IMR-90 (cell line): ENCODE measurements at regions not wholly inside any gene's neighbourhood (a gene's known extent, or its start where the extent isn't known, plus 50 kb on each side); places are given as distances from the start of the nearest gene placed in this dataset.

Experiments
- BHLHE40 ChIP-seq: fragments of 150-350 bp; IDR thresholded peaks from 2 replicates; pipeline ENCODE4 v1.6.1; 2016; ENCODE audit warnings: mild to moderate bottlenecking, low read depth, low read length
- CHD1 ChIP-seq: IDR thresholded peaks from 2 replicates; pipeline ENCODE4 v1.6.1; 2012; ENCODE audit warnings: low read depth, low read length, improper control_type of control experiment
- CTCF ChIP-seq: conservative IDR thresholded peaks from 2 replicates; pipeline ENCODE4 v1.5.1; 2012; ENCODE audit warnings: mild to moderate bottlenecking, low read depth, low read length, improper control_type of control experiment
- ELK1 ChIP-seq: fragments of 150-350 bp; IDR thresholded peaks from 2 replicates; pipeline ENCODE4 v1.6.1; 2016; ENCODE audit warnings: low read depth, mild to moderate bottlenecking, low read length, moderate library complexity, borderline replicate concordance
- MAFK ChIP-seq: IDR thresholded peaks from 2 replicates; pipeline ENCODE4 v1.6.1; 2012; ENCODE audit warnings: low read depth, low read length, improper control_type of control experiment
- MAZ ChIP-seq: IDR thresholded peaks from 2 replicates; pipeline ENCODE4 v1.6.1; 2012; ENCODE audit warnings: low read depth, mild to moderate bottlenecking, low read length, improper control_type of control experiment, moderate library complexity, borderline replicate concordance
- MXI1 ChIP-seq: IDR thresholded peaks from 2 replicates; pipeline ENCODE4 v1.6.1; 2012; ENCODE audit warnings: low read depth, mild to moderate bottlenecking, low read length, moderate library complexity, borderline replicate concordance
- POLR2A ChIP-seq: IDR thresholded peaks from 2 replicates; pipeline ENCODE4 v1.6.1; 2012; ENCODE audit warnings: mild to moderate bottlenecking, low read depth, low read length
- RAD21 ChIP-seq: IDR thresholded peaks from 2 replicates; pipeline ENCODE4 v1.6.1; 2012; ENCODE audit warnings: low read length, improper control_type of control experiment
- RCOR1 ChIP-seq: IDR thresholded peaks from 2 replicates; pipeline ENCODE4 v1.6.1; 2012; ENCODE audit warnings: mild to moderate bottlenecking, low read length, improper control_type of control experiment; ENCODE audit not compliant: insufficient replicate concordance
- RFX5 ChIP-seq: IDR thresholded peaks from 2 replicates; pipeline ENCODE4 v1.8.0; 2012; ENCODE audit warnings: low read depth, mild to moderate bottlenecking, low read length, moderate library complexity
- SMC3 ChIP-seq: fragments of 150-350 bp; IDR thresholded peaks from 2 replicates; pipeline ENCODE4 v1.6.1; 2016; ENCODE audit warnings: low read depth, mild to moderate bottlenecking, antibody characterized with exemption, low read length, moderate library complexity
- TF ChIP-seq, protein P1 (sequence below): fragments of 150-350 bp; IDR thresholded peaks from 2 replicates; pipeline ENCODE4 v1.6.1; 2017; ENCODE audit warnings: mild to moderate bottlenecking, antibody characterized with exemption, low read length, low read depth

DNA sequence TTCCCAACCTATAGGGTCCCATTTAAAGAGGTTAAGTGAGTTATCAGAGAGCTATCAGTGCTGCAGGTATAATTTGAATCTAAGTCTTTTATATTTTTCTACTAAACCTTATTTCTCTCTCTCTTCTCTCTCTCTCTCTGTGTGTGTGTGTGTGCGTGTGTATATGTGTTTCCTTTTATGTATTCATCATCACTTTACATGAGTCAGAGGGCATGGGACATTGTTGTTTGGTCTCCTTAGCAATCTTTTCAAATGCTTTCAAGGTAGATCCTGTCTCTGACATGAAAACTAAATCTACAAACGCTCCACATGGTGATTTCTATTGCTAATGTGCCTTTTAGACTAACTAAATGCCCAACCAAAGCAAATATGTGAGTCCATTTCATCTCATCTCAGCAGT lies 459.7 kb downstream of the BTG1 start:
- TF ChIP-seq BHLHE40 (no peak), CTCF (no peak), RFX5 (no peak), MAZ (no peak), ELK1 (no peak), CHD1 (no peak), POLR2A (no peak), RAD21 (no peak), RCOR1 (no peak), SMC3 (no peak), MAFK (no peak), MXI1 (no peak)
- TF ChIP-seq, protein P1, sequence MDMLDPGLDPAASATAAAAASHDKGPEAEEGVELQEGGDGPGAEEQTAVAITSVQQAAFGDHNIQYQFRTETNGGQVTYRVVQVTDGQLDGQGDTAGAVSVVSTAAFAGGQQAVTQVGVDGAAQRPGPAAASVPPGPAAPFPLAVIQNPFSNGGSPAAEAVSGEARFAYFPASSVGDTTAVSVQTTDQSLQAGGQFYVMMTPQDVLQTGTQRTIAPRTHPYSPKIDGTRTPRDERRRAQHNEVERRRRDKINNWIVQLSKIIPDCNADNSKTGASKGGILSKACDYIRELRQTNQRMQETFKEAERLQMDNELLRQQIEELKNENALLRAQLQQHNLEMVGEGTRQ = no peak
